ENCODE measurements at regions not wholly inside any gene's neighbourhood (a gene's known extent, or its start where the extent isn't known, plus 50 kb on each side); places are given as distances from the start of the nearest gene placed in this dataset.

- no peak for TF ChIP-seq CTCF (IDR thresholded peaks at IDR 0.05)
Measured at GRCh38 chr10:21388589-21388988, 136.9 kb downstream of the SKIDA1 start.

GRCh38 chr10:21387868-21388267 lies 137.6 kb downstream of the SKIDA1 start:
- TF ChIP-seq CTCF (IDR thresholded peaks at IDR 0.05), result no peak

- TF ChIP-seq CTCF (IDR thresholded peaks at IDR 0.05), result no peak
Measured at GRCh38 chr10:21385996-21386585, 139.4 kb downstream of the SKIDA1 start.

- no peak for TF ChIP-seq CTCF (IDR thresholded peaks at IDR 0.05)
Measured at GRCh38 chr10:21385536-21385935, 139.9 kb downstream of the SKIDA1 start.

GRCh38 chr10:21379143-21379542 lies 146.3 kb downstream of the SKIDA1 start:
- no peak for TF ChIP-seq CTCF (IDR thresholded peaks at IDR 0.05)

- no peak for TF ChIP-seq CTCF (IDR thresholded peaks at IDR 0.05)
Measured at GRCh38 chr10:21372651-21373410, 152.7 kb downstream of the SKIDA1 start.

GRCh38 chr10:21369697-21370096 lies 155.8 kb downstream of the SKIDA1 start:
- no peak for TF ChIP-seq CTCF (IDR thresholded peaks at IDR 0.05)

Data from LNCAP (cell line).